SK-N-MC (cell line): ENCODE measurements at regions not wholly inside any gene's neighbourhood (a gene's known extent, or its start where the extent isn't known, plus 50 kb on each side); places are given as distances from the start of the nearest gene placed in this dataset.
"Not testable (repeated sequence)": the region's sequence is repeated elsewhere in the genome, so short reads cannot be mapped to it uniquely, and the experiment has no call there.

Experiments
- EZH2 ChIP-seq: fragments of 200-600 bp; sonication (generic); IDR thresholded peaks from one replicate; pipeline ENCODE4 v1.6.1; 2017; ENCODE audit warnings: antibody characterized with exemption
- FOXP2 ChIP-seq: optimal IDR thresholded peaks from 2 replicates; pipeline ENCODE3; 2011; ENCODE audit warnings: mild to moderate bottlenecking, moderate library complexity; ENCODE audit not compliant: insufficient read depth; ENCODE audit errors: extremely low read length, control extremely low read depth
- POLR2AphosphoS5 ChIP-seq: IDR thresholded peaks from 2 replicates; pipeline ENCODE4 v1.6.1; 2012; ENCODE audit warnings: mild to moderate bottlenecking, low read depth, low read length, borderline replicate concordance

- TF ChIP-seq EZH2, POLR2AphosphoS5, FOXP2: not testable (repeated sequence)
Observed at GRCh38 chr12:23389315-23389714, 560.2 kb downstream of the SOX5 start.
